Activated CD8-positive, alpha-beta memory T cell treated with anti-CD3 and anti-CD28 coated beads, Interleukin-2, amount 50 U/mL, for 1 hour (primary cell): ENCODE measurements at regions not wholly inside any gene's neighbourhood (a gene's known extent, or its start where the extent isn't known, plus 50 kb on each side); places are given as distances from the start of the nearest gene placed in this dataset.

Source experiments
- DNase-seq: peaks from one replicate; pipeline ENCODE4 v3.0.0-alpha.2; 2020; ENCODE audit errors: extremely low read depth

GRCh38 chr7:113825832-113826231 lies 93.0 kb downstream of the PPP1R3A start:
- no peak for DNase-seq

DNA sequence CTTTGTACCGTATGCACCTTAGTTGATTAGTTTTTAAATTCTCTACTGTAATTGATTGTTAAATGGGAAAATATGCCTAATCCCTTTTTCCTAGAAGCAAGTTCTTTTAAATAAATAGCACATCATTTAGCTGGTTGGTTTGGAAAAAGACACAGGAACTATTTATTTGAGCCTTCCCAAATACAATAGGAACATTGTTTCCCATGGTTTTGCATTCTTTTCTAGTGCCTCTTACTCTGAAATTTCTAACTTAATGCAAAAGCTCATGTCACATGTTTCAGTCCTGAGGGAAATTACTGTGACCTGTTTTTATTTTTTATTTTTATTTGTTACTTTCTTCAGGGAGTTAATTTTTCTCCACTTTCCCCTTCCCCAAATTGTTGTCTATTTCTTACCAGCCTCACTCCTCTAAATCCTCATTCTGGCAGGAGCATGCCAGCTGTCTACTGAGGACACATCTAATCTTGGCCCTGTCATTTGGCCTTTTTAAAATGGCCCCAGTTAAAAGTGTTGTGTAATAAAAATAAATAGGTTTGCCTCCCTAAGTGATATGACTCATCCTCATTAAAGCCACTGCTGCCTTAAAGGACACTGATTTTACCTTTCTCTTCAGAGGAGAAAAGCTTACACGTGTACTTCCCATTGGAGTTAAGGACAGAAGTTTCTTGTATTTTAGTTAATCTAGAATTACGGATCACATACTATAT lies 94.5 kb downstream of the PPP1R3A start:
- DNase-seq: no peak

DNA sequence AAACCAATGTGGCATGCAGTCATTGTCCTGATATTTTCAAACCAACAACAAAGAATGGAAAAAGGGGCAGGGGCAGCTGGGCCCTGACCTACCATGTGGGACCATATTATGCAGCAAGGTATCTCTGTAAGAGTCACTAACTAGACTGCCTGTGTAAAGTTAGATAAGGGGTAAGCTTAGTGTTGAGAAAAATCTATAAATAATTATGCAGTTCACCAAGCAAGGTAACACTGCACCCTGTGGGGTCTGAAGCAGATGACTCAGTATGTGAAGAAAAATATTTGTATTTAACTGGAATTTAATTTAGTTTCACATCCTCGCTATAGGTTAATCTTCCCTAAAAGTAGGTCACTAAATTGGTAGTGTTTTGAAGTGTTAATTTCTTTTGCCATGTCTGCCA lies 99.3 kb downstream of the PPP1R3A start:
- no peak for DNase-seq

- DNase-seq: no peak
These were observed 102.2 kb downstream of the PPP1R3A start for GRCh38 chr7:113816639-113817038.

- DNase-seq: no peak
These were observed 105.3 kb downstream of the PPP1R3A start for GRCh38 chr7:113813471-113813870.

- DNase-seq: no peak
These were observed 106.1 kb downstream of the PPP1R3A start for GRCh38 chr7:113812591-113813255.

DNA sequence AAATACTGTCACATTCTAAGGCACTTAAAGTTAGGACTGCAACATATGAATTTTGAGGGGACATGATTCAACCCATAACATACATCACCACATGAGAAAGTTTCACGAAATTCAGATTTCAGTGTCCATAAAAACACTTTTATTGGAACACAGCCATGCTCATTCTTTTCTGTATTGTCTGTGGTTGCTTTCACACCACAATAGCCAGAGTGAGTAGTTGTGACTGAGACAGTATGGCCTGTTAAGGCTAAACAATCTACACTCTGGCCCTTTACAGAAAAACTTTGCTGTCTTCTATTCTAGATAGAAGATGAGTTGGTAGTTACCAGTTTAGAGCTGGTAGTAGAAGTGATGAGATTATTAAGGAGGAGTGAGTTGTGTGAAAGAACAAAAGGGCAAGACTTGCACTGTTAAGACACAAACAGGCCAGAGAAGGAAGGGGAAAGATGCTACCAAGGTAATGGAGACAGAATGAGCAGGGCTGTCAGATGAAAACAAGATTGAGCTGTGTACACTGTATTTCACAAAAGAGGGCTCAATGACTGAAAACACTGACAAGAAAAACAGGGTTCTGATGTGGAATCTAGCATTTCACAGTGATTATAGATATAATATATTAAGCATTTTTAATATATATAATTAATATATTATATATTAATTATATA lies 108.6 kb downstream of the PPP1R3A start:
- no peak for DNase-seq

GRCh38 chr7:113809581-113809980 lies 109.2 kb downstream of the PPP1R3A start:
- DNase-seq: no peak

DNA sequence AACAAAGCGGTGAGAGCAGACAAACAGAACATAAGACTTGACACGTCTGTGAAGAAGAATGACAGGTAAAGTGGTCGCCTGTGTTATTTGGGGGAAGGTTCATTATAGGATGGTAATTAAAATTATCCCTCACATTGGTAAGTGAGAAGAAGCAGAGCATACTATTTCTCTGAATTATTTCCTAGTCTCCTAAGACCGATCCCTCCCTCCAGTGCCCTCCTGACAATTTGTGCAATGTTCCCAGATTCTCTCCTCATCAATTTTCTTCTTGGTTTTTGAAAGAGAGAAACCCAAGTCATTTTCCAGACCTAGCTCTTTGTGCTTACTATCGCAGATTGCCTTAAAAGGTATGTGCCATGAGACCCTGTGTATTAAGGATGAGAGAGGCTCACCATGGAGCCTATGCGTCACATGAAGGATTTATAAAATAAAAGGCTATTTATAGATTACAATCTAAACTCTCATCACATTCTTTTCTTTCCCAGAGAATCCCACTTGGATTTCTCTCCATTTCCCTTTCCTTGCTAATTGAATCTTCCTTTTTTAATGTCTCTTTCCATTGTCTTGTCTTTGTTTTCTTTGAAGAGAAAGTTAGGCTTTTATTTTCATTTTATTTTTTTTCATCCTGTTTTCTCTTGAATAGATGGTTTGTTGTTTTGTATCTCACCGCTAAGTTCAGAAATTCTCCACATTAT lies 112.0 kb downstream of the PPP1R3A start:
- no peak for DNase-seq

DNA sequence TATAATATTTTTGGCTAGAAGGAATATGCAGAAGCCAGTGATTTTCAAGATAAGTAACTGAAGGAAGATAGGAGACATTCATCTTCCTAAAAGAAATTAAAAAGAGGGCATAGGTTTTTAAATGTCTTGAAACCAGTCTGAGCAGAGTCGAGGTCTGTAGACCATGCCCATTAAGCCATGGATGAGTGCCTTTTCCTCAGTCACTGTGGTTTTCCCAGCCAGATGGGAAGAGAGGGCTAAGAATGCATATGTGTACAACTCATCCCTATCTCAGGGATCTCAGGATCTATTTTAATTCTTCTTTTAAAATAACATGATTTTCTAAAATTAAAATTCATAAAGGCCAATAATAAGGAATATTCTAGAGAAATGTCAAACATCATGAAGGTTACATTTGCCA lies 112.8 kb downstream of the PPP1R3A start:
- no peak for DNase-seq

- no peak for DNase-seq
These were observed 114.2 kb downstream of the PPP1R3A start for GRCh38 chr7:113804475-113805095.

DNA sequence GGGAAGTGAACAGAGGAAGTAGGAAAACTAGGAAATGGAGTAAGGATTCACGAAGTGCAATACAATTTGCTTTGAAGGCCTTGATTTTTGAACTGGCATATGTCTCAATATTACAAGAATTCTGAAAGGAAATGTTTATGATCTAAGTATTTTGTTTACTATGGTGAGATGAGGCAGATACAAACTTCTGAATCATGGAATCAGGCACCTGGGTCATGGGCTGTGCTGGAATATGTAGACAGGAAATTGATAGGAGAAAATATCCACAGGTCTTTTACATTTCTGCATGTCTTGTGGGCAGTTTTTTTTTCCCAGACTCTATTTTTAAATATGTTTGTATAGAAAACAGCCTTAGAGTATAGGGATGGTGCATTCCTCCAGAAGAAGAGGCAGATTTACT lies 117.1 kb downstream of the PPP1R3A start:
- no peak for DNase-seq

- DNase-seq: no peak
These were observed 118.0 kb downstream of the PPP1R3A start for GRCh38 chr7:113800826-113801225.

DNA sequence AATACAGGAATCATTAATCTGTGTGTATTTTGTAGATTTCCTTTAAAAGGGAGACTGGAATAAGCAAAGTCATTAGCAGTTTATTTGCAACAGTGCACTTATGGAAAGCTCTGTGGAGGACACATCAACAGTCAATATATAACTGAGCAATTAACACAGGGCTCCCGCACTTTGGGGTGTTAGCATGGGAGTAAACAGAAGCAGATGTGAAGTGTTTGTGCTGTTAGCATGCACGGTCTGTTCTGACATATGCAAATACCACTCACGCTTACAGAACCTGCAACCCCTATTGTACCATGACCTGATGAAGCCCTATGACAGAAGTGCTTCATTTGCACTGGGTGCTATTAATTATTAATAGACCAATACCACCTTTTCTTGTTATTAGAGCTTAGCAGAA lies 118.9 kb downstream of the PPP1R3A start:
- DNase-seq: no peak

- no peak for DNase-seq
These were observed 121.3 kb downstream of the PPP1R3A start for GRCh38 chr7:113797420-113798010.

DNA sequence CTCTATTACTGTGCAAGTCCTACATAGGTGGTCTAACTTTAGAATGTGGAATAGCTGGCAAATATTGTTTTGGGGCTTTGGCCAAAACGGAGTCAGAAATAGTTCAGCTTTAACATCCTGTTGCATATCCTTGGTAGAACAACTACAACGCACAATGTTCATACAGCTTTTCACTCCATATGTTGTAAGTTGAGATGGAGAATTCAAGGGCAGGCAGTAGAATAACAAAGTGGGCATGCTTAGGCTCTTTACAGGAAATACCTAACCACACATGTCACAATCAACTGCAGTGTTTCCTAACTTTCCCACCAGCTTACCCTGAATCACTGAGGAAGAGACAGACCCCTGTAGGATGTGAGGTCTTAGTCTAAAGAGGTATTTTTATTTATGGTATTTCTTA lies 122.3 kb downstream of the PPP1R3A start:
- no peak for DNase-seq

GRCh38 chr7:113794573-113794972 lies 124.2 kb downstream of the PPP1R3A start:
- no peak for DNase-seq

DNA sequence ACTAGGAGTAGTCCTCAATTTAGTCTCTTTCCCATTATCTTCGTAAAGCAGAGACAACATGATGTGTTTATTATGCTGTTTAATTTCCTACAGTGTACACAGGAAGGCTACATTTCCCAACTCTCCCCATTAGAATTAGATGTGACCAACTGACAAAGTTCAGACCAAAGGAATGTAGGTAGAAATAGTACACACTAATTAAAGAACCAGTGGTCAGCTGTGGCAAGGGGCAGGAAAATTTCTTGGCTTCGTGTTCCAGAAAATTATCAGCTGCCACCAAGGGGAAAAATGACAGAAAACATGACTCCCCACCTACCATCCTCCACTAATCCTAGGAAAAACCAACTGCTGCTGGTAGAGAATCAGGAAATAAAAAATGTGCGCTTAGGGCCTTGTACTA lies 125.6 kb downstream of the PPP1R3A start:
- no peak for DNase-seq

DNA sequence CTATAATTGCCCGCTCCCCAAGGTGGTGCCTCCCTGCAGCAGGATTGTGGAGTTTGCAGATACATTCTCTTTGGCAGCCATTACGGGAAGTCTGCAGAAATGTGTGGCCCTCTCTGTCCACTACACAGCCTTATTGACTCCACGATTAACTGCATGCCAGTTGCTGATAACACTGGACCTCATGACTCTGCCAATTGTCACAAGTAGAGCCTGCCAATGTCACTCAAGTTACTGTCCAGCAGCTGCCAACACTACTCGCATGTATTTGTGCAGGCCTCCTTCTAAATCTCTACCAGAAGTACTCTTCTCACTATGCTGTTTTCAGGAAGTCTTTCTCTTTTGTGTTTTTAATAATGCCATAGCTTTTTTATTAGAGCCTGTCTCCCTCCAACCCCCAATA lies 128.8 kb downstream of the PPP1R3A start:
- no peak for DNase-seq

DNA sequence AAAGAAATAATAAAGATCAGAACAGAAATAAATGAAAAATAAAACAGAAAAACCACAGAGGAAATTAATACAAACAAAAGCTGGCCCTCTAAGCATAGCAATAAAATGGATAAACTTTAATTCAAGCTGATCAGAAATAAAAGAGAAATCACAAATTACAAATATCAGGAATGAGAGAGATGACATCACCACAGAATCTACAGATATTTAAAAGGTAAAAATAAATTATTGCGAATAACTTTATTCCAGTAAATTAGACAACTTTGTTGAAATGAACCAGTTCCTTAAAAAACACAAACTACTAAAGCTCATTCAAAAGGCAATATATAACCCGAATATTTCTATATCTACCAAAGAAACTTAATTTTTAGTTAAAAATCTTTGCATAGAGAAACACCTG lies 131.7 kb downstream of the PPP1R3A start:
- no peak for DNase-seq

DNA sequence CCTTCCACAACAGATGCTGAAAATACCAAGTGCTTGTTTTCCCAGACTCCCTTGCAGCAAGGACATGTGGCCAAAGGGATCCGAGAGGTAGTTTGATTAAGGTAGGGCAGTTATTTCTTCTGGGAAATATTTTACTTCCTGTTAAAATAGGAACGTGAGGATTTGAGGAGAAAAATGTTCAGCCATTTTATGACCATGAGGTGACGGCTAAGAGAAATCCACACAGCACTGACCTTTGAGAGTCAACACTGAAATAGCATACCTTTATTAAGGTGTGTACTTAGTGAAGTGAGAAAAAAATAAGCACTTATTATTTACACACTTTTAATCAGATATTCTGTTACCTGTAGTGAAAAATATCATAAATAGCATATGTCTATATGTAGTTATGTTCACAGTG lies 133.9 kb downstream of the PPP1R3A start:
- DNase-seq: no peak

DNA sequence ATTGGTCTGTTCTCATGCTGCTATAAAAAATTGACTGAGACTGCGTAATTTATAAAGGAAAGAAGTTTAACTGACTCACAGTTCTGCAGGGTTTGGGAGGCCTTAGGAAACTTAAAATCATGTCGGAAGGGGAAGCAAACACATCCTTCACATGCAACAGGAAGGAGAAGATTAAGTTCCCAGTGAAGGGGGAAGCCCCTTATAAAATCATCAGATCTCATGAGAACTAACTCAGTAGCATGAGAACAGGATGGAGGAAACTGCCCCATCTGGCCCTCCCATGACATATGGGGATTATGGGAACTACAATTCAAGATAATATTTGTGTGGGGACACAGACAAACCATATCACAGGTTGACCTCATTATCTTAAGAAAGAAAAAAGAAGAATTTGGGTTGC lies 134.5 kb downstream of the PPP1R3A start:
- no peak for DNase-seq
